ENCODE measurements at regions not wholly inside any gene's neighbourhood (a gene's known extent, or its start where the extent isn't known, plus 50 kb on each side); places are given as distances from the start of the nearest gene placed in this dataset.

GRCh38 chr1:195200772-195201171 is 1407.5 kb downstream of the KCNT2 start:
- WGBS, 4 donors: 88 to 98% (median 91%) methylated on average over 1 of the region's 1 CpG
- Histone ChIP-seq H3K4me3 (no peak overlapping the region), H3K36me3 (no peaks in the 10 kb centered on the region), H3K4me1 (no peaks in the 10 kb centered on the region), H3K9me3 (no peaks in the 10 kb centered on the region), H3K27ac (no peak overlapping the region), H3K27me3 (no peaks in the 10 kb centered on the region)
- TF ChIP-seq POLR2A (IDR thresholded peaks at IDR 0.05) (no peak), CTCF (IDR thresholded peaks at IDR 0.05) (no peak)
- DNase-seq (no peak), ATAC-seq (no peak)
- intact Hi-C loops (cut with DNase I): no loop called here

- no peaks in the 10 kb centered on the region for H3K4me1 ChIP-seq
- TF ChIP-seq CTCF (IDR thresholded peaks at IDR 0.05): no peak
- TF ChIP-seq POLR2A (IDR thresholded peaks at IDR 0.05): no peak
- DNase-seq (no peak), ATAC-seq (no peak)
- H3K27ac ChIP-seq: no peak overlapping the region
- WGBS, 4 donors: 85 to 90% (median 88%) methylated on average over 1 of the region's 1 CpG
- peaks cover 0 to 2% (median 0%) of the 10 kb centered on the region in 12 donors for H3K9me3 ChIP-seq
- no peaks in the 10 kb centered on the region for H3K27me3 ChIP-seq
- intact Hi-C loops (cut with DNase I): no loop called here
- H3K4me3 ChIP-seq: no peak overlapping the region
- H3K36me3 ChIP-seq: no peaks in the 10 kb centered on the region
Measured at GRCh38 chr1:195197116-195197515, 1411.1 kb downstream of the KCNT2 start.

- Histone ChIP-seq H3K27ac (no peak overlapping the region), H3K4me3 (no peak overlapping the region), H3K27me3 (no peaks in the 10 kb centered on the region), H3K4me1 (no peaks in the 10 kb centered on the region), H3K9me3 (peaks cover 0 to 2% (median 0%) of the 10 kb centered on the region in 12 donors), H3K36me3 (no peaks in the 10 kb centered on the region)
- DNase-seq (no peak), ATAC-seq (no peak)
- TF ChIP-seq CTCF (IDR thresholded peaks at IDR 0.05) (no peak), POLR2A (IDR thresholded peaks at IDR 0.05) (no peak)
- WGBS, 4 donors: 74 to 83% (median 82%) methylated on average over 8 of the region's 8 CpGs
- intact Hi-C loops (cut with DNase I): no loop called here
Measured at GRCh38 chr1:195195423-195196057, 1412.7 kb downstream of the KCNT2 start.

GRCh38 chr1:195193134-195193533 is 1415.1 kb downstream of the KCNT2 start:
- 77 to 84% (median 82%) methylated on average over 3 of the region's 3 CpGs for WGBS, 4 donors
- ATAC-seq (no peak), DNase-seq (no peak)
- Histone ChIP-seq H3K36me3 (no peaks in the 10 kb centered on the region), H3K9me3 (peaks cover 0 to 2% (median 0%) of the 10 kb centered on the region in 12 donors), H3K27ac (no peak overlapping the region), H3K4me3 (no peak overlapping the region), H3K27me3 (no peaks in the 10 kb centered on the region), H3K4me1 (no peaks in the 10 kb centered on the region)
- intact Hi-C loops (cut with DNase I): no loop called here
- no peak for TF ChIP-seq CTCF (IDR thresholded peaks at IDR 0.05)

Data from heart left ventricle (tissue), 16 donors.